NCI-H2029 (cell line): ENCODE measurements at regions not wholly inside any gene's neighbourhood (a gene's known extent, or its start where the extent isn't known, plus 50 kb on each side); places are given as distances from the start of the nearest gene placed in this dataset.

Experiments used
- DNase-seq: peaks from one replicate; lab custom pipeline; 2025; lab: John Stamatoyannopoulos, UW

DNA sequence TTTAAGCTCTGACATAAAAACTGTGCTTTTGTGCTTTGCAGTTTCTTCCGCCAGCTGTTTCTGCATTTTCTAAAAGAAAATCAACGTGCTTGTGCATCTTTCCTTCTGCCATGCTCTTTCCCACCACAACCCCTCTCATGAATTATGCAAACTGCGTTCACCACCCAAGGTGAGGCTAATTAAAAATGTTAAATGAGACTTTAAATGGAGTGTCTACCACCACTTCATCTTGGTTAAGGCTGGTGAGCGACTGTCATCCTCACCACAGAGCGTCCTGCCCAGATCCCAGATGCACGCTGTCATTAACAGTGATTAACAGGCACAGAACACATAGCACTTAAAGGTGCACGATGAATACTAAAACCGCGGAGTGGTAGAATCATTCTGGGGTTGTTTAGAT is 250.5 kb upstream of the RAB6C start:
- DNase-seq: no peak

- DNase-seq: no peak
These were observed 249.8 kb upstream of the RAB6C start for GRCh38 chr2:129729646-129730045.

- no peak for DNase-seq
These were observed 248.5 kb upstream of the RAB6C start for GRCh38 chr2:129730979-129731378.

GRCh38 chr2:129731907-129732629 is 247.4 kb upstream of the RAB6C start:
- DNase-seq: no peak

DNA sequence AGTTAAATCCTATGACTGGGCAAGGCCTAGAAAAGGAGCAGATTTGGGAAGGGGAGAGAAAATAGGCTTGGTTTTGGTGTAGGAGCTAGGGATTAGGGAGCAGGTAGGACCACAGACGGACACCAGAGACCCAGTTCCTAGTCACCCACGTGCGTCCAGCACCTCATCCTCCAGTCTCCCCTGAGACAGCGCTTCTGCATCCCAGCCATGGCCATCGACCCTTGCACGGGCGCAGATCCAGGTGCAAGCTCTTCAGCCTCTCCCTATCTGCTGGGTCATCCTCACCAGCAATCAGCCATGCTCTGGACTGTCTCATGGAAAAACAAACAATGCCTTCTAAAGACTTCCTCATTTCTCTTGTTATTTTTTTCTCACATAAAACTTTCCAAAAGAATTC is 246.8 kb upstream of the RAB6C start:
- no peak for DNase-seq

DNA sequence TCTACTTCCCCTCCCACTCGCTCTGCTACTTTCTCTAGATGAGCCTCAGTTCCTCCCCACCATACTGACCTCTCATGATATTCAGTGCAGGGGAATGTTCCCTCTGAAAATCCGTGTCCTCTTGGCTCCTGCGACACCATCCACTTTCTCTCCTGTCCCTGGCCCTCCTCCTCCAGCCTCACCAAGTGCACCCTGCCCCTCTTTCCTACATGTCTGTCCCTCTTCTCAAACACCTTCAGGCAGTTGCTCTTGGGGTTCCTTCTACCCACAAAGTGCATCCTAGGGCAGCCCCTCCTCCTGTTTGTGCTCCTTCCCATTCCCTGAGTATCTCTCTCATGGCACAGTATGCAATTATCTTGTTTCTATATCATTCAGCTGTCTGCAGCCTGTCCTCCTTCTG is 246.4 kb upstream of the RAB6C start:
- DNase-seq: no peak

GRCh38 chr2:129733579-129733978 is 245.9 kb upstream of the RAB6C start:
- no peak for DNase-seq

DNA sequence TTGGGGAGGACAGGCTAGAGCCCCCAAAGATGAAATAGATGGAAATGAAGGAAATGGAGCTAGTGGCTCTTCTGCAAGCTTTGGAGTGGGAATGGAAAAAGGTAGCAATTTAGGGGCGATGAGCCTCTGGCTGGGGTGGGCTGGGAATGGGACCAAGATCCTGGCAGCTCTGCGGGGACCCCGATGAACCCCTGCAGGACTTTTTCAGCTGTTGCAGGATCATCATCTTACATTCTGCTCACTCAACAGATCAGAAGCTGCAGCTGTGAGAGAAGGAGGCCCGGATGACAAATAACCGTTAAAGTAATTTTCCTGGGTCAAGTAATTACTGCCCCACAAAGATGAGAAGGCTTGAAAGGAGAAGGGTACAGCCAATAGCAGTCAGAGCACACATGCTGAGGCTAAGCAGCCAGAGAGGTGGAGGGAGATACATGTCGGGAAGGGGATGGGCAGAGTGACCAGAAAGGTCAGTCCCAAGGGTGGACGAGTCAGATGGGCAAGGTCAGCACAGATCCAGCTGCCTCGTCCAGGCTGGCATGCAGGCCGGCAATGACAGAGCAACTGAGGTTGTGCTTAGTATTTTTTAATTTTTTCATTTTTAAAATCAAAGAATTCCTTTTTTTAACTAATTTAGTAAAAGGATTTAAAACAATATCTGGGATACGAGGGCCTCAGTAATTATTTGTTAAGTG is 245.0 kb upstream of the RAB6C start:
- DNase-seq: no peak

DNA sequence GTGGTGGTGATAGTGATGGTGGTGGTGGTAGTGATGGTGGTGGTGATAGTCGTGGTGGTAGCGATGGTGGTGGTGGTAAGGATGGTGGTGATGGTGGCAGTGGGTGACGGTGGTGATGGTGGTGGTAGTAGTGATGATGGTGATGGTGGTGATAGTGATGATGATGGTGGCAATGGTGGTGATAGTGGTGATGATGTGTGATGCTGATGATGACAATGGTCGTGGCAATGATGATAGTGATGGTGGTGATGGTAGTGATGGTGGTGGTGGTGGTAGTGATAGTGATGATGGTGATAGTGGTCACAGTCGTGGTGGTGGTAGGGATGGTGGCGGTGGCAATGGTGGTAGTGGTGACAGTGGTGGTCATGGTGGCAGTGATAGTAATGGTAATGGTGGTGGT is 243.9 kb upstream of the RAB6C start:
- DNase-seq: no peak

- DNase-seq: no peak
These were observed 241.6 kb upstream of the RAB6C start for GRCh38 chr2:129737660-129738527.

- DNase-seq: no peak
These were observed 240.7 kb upstream of the RAB6C start for GRCh38 chr2:129738799-129739198.

GRCh38 chr2:129740504-129740903 is 239.0 kb upstream of the RAB6C start:
- DNase-seq: no peak

DNA sequence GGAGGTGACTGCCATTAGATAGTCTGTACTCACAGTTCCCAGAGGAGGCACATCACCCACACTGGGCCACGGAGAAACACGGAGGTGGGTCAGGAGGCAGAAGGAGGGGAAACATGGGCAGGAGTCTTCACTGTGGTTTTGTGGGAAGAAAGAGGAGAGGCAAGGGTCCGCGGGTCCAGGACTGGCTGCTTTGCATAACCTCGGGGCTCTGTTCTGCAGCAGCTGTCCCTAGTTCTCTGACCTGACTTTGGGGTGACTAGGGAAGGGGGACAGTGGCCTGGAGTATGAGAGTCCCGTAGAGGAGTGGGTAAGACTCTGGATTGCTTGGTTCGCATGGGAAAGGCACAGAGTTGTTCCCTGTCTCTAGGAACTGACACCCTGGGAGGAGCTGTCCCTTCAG is 238.3 kb upstream of the RAB6C start:
- no peak for DNase-seq

GRCh38 chr2:129741623-129742022 is 237.8 kb upstream of the RAB6C start:
- DNase-seq: no peak

- no peak for DNase-seq
These were observed 236.9 kb upstream of the RAB6C start for GRCh38 chr2:129742415-129743180.

GRCh38 chr2:129744141-129744540 is 235.3 kb upstream of the RAB6C start:
- no peak for DNase-seq

- peak; percentile 53 for DNase-seq
These were observed 234.8 kb upstream of the RAB6C start for GRCh38 chr2:129744649-129745048.

DNA sequence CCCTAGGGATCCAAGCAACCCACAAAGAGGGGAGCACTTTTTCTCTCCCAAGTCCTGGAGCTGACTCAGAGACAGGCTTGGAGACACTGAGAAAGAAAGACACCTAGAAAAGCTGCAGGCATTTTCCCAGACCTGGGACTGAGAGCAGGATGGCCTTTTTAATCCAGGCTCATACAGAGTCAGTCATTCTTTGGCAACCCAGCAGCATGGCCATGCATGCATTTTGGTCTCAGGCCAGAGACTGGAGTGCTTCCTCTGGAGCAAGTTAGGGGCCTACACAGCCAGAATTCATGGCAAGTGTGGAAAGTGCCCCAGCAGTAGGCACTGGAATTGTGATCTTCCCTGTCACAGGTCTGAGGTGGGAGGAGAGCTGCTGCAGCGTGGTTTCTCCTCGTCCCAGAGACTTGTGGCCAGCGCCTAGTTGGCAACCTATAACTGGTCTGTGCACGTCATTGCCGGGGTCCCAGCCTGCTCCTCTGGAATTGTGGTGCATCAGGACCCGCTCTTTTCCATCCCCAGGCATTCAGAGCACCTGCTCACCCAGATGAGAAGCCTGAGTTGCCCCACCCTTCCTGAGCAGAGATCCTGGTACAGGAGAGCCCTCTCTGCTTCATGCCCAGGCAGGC is 231.9 kb upstream of the RAB6C start:
- no peak for DNase-seq

GRCh38 chr2:129748250-129748649 is 231.2 kb upstream of the RAB6C start:
- DNase-seq: no peak

DNA sequence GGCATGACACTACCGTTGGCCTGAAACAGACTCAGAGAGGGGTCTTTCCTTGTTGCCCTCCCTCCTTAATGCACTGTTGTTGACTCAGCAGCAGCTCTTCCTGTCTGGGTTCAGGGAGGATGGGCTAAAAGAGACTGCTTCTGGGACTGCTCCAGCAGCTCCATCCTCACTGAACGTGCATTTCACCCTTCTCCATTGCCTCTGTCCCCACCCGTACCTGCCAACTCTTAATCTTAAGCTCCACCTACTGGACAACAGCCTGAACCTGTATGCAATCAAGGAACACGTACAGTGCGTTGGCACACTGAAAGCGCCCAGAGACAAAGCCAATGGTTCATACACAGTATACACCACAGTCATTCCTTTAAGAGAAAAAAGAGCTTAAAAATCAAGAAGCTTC is 230.8 kb upstream of the RAB6C start:
- DNase-seq: peak; percentile 42

GRCh38 chr2:129751409-129751808 is 228.1 kb upstream of the RAB6C start:
- DNase-seq: no peak

GRCh38 chr2:129752176-129752575 is 227.3 kb upstream of the RAB6C start:
- DNase-seq: no peak
